H9 (cell line): ENCODE measurements at regions not wholly inside any gene's neighbourhood (a gene's known extent, or its start where the extent isn't known, plus 50 kb on each side); places are given as distances from the start of the nearest gene placed in this dataset.
"Not testable (repeated sequence)": the region's sequence is repeated elsewhere in the genome, so short reads cannot be mapped to it uniquely, and the experiment has no call there.

Experiments used
- DNase-seq: peaks from one replicate; pipeline ENCODE4 v3.0.0-alpha.2; 2017
- H2AFZ ChIP-seq: one replicate; pipeline ENCODE4 v1.6.1; 2013; ENCODE audit warnings: mild to moderate bottlenecking, low read length, control low read depth, moderate library complexity
- H2AK5ac ChIP-seq: 2 replicates; pipeline ENCODE4 v1.6.1; 2013; ENCODE audit warnings: low read length, control low read depth, mixed read lengths; ENCODE audit not compliant: insufficient read length
- H2BK120ac ChIP-seq: one replicate; pipeline ENCODE4 v1.6.1; 2013; ENCODE audit warnings: low read depth, mild to moderate bottlenecking, low read length, control low read depth, inconsistent platforms; ENCODE audit not compliant: poor library complexity, severe bottlenecking
- H2BK12ac ChIP-seq: 2 replicates; pipeline ENCODE4 v1.6.1; 2013; ENCODE audit warnings: low read length, control low read depth, mixed read lengths, low read depth; ENCODE audit not compliant: insufficient read length
- H2BK15ac ChIP-seq: 2 replicates; pipeline ENCODE4 v1.6.1; 2013; ENCODE audit warnings: low read depth, low read length, control low read depth
- H2BK20ac ChIP-seq: one replicate; pipeline ENCODE4 v1.6.1; 2013; ENCODE audit warnings: low read depth, mild to moderate bottlenecking, low read length, control low read depth, inconsistent platforms; ENCODE audit not compliant: poor library complexity, severe bottlenecking
- H2BK5ac ChIP-seq: 2 replicates; pipeline ENCODE4 v1.6.1; 2013; ENCODE audit warnings: low read length, control low read depth, mixed read lengths; ENCODE audit not compliant: insufficient read length
- H3K14ac ChIP-seq: 2 replicates; pipeline ENCODE4 v1.6.1; 2013; ENCODE audit warnings: low read length, control low read depth; ENCODE audit not compliant: insufficient read depth
- H3K18ac ChIP-seq: 2 replicates; pipeline ENCODE4 v1.6.1; 2013; ENCODE audit warnings: low read depth, mild to moderate bottlenecking, mixed read lengths, low read length, control low read depth; ENCODE audit not compliant: insufficient read length
- H3K23ac ChIP-seq: 2 replicates; pipeline ENCODE4 v1.6.1; 2013; ENCODE audit warnings: low read length, control low read depth, mixed read lengths, low read depth; ENCODE audit not compliant: insufficient read length
- H3K23me2 ChIP-seq: 2 replicates; pipeline ENCODE4 v1.6.1; 2013; ENCODE audit warnings: low read depth, mild to moderate bottlenecking, mixed read lengths, low read length, control low read depth; ENCODE audit not compliant: insufficient read length, poor library complexity, severe bottlenecking
- H3K27ac ChIP-seq: 2 replicates; pipeline ENCODE4 v1.5.1; 2013; ENCODE audit warnings: low read length, control low read depth, mixed read lengths, low read depth; ENCODE audit not compliant: insufficient read length
- H3K27me3 ChIP-seq: 2 replicates; pipeline ENCODE4 v1.6.1; 2013; ENCODE audit warnings: low read length, control low read depth, inconsistent platforms; ENCODE audit not compliant: insufficient read depth
- H3K4ac ChIP-seq: 2 replicates; pipeline ENCODE4 v1.6.1; 2013; ENCODE audit warnings: low read depth, mild to moderate bottlenecking, control low read depth, inconsistent platforms, low read length, moderate library complexity
- H3K4me1 ChIP-seq: 2 replicates; pipeline ENCODE4 v1.6.1; 2013; ENCODE audit warnings: low read length, control low read depth, inconsistent platforms; ENCODE audit not compliant: insufficient read depth
- H3K4me2 ChIP-seq: 2 replicates; pipeline ENCODE4 v1.6.1; 2013; ENCODE audit warnings: low read length, control low read depth, mixed read lengths; ENCODE audit not compliant: insufficient read length, insufficient read depth
- H3K56ac ChIP-seq: 2 replicates; pipeline ENCODE4 v1.6.1; 2013; ENCODE audit warnings: low read depth, mild to moderate bottlenecking, mixed read lengths, low read length, control low read depth; ENCODE audit not compliant: insufficient read length
- H3K79me1 ChIP-seq: 2 replicates; pipeline ENCODE4 v1.6.1; 2013; ENCODE audit warnings: low read depth, mild to moderate bottlenecking, moderate library complexity, low read length, control low read depth, inconsistent platforms; ENCODE audit not compliant: insufficient read depth, poor library complexity, severe bottlenecking
- H3K79me2 ChIP-seq: 2 replicates; pipeline ENCODE4 v1.6.1; 2013; ENCODE audit warnings: low read length, control low read depth, inconsistent platforms; ENCODE audit not compliant: insufficient read depth
- H3K9ac ChIP-seq: 2 replicates; pipeline ENCODE4 v1.6.1; 2013; ENCODE audit warnings: low read length, control low read depth, mixed read lengths; ENCODE audit not compliant: insufficient read length; ENCODE audit errors: extremely low read depth
- H3K9me3 ChIP-seq: one replicate; pipeline ENCODE4 v1.6.1; 2013; ENCODE audit warnings: low read depth, low read length, inconsistent platforms; ENCODE audit not compliant: control insufficient read depth
- H3T11ph ChIP-seq: one replicate; pipeline ENCODE4 v1.6.1; 2013; ENCODE audit warnings: mild to moderate bottlenecking, low read length, control low read depth, inconsistent platforms
- H4K20me1 ChIP-seq: one replicate; pipeline ENCODE4 v1.6.1; 2013; ENCODE audit not compliant: control insufficient read depth, insufficient read length, insufficient read depth
- H4K5ac ChIP-seq: 2 replicates; pipeline ENCODE4 v1.6.1; 2013; ENCODE audit warnings: low read depth, mild to moderate bottlenecking, mixed read lengths, low read length, control low read depth; ENCODE audit not compliant: insufficient read length
- H4K8ac ChIP-seq: replicated peaks from 2 replicates; pipeline ENCODE4 v1.6.1; 2013; ENCODE audit warnings: low read length, control low read depth, mixed read lengths, low read depth; ENCODE audit not compliant: insufficient read length
- H4K91ac ChIP-seq: 2 replicates; pipeline ENCODE4 v1.6.1; 2013; ENCODE audit warnings: low read depth, mild to moderate bottlenecking, moderate library complexity, mixed read lengths, low read length, control low read depth; ENCODE audit not compliant: insufficient read length
- H3K27ac Mint-ChIP-seq, 3 experiments: 2 replicates in 2 of 3; 3 replicates in 1 of 3; pipeline ENCODE4 v1.8.0; 2020 to 2021; ENCODE audit warnings: mixed read lengths in 3 of 3, mild to moderate bottlenecking in 1 of 3, moderate library complexity in 1 of 3
- H3K27me3 Mint-ChIP-seq: 2 replicates; pipeline ENCODE4 v1.8.0; 2021; ENCODE audit warnings: low read depth, mild to moderate bottlenecking, moderate library complexity, mixed read lengths
- H3K36me3 Mint-ChIP-seq, 3 experiments: 2 replicates in 2 of 3; 3 replicates in 1 of 3; pipeline ENCODE4 v1.8.0; 2020 to 2021; ENCODE audit warnings: low read depth in 3 of 3, mixed read lengths in 3 of 3; ENCODE audit not compliant: insufficient read depth in 1 of 3
- H3K4me1 Mint-ChIP-seq, 2 experiments: 2 replicates each; pipeline ENCODE4 v1.8.0; 2020; ENCODE audit warnings: mixed read lengths in 2 of 2
- H3K4me3 Mint-ChIP-seq, 2 experiments: 2 replicates in 1 of 2; 3 replicates in 1 of 2; pipeline ENCODE4 v1.8.0; 2020 to 2021; ENCODE audit warnings: mild to moderate bottlenecking in 2 of 2, mixed read lengths in 2 of 2, moderate library complexity in 1 of 2
- H3K9me3 Mint-ChIP-seq, 2 experiments: 2 replicates in 1 of 2; 3 replicates in 1 of 2; pipeline ENCODE4 v1.8.0; 2020; ENCODE audit warnings: mild to moderate bottlenecking in 2 of 2, mixed read lengths in 2 of 2, moderate library complexity in 1 of 2
- WGBS: extraction: QIAGEN DNeasy Blood & Tissue Kit; methylation state at CpG from one replicate; pipeline ENCODE4 v1.1.7; 2013; ENCODE audit warnings: missing lambda C conversion rate, low lambda C conversion rate, mixed read lengths; ENCODE audit not compliant: insufficient read length; ENCODE audit errors: extremely low coverage; 5-methylcytosine and 5-hydroxymethylcytosine counted together
- TF ChIP-seq, protein P1 (sequence below): fragments of 200-600 bp; sonication (generic); conservative IDR thresholded peaks from 3 replicates; pipeline ENCODE4 v1.8.0; 2021; ENCODE audit warnings: antibody characterized with exemption, mild to moderate bottlenecking

GRCh38 chr4:188437535-188437934 lies 298.3 kb downstream of the TRIML1 start:
- Mint-ChIP-seq H3K4me3 (no peak overlapping the region), H3K4me1 (peaks cover 28% of the 10 kb centered on the region in 2 experiments), H3K27me3 (no peaks in the 10 kb centered on the region), H3K9me3 (no peaks in the 10 kb centered on the region), H3K36me3 (peaks cover 0 to 2% (median 0%) of the 10 kb centered on the region in 3 experiments; a peak in 2 of 7 replicates), H3K27ac (no peak overlapping the region)
- Histone ChIP-seq H3K4ac (no peak overlapping the region), H3K27ac (no peak overlapping the region), H2AFZ (no peak overlapping the region), H2BK120ac (no peak overlapping the region), H3K4me2 (no peak overlapping the region), H3K23me2 (no peaks in the 10 kb centered on the region), H2BK5ac (no peak overlapping the region), H3K56ac (no peak overlapping the region), H3K4me1 (peaks cover 3% of the 10 kb centered on the region; the same call in 1 of the 2 replicates), H4K8ac (no peak overlapping the region), H2BK15ac (no peak overlapping the region), H2BK20ac (no peak overlapping the region), H3K14ac (no peak overlapping the region), H3K23ac (no peak overlapping the region), H4K20me1 (no peaks in the 10 kb centered on the region), H3K9me3 (no peaks in the 10 kb centered on the region), H3K79me1 (no peaks in the 10 kb centered on the region), H3K18ac (no peak overlapping the region), H3K9ac (no peak overlapping the region), H2AK5ac (no peak overlapping the region), H4K91ac (no peak overlapping the region), H4K5ac (no peak overlapping the region), H3K27me3 (no peaks in the 10 kb centered on the region), H2BK12ac (peak overlapping the region; percentile 8), H3K79me2 (no peaks in the 10 kb centered on the region), H3T11ph (no peak overlapping the region)
- no CpG with 5 or more reads among the region's 5 CpGs for WGBS
- TF ChIP-seq, protein P1, sequence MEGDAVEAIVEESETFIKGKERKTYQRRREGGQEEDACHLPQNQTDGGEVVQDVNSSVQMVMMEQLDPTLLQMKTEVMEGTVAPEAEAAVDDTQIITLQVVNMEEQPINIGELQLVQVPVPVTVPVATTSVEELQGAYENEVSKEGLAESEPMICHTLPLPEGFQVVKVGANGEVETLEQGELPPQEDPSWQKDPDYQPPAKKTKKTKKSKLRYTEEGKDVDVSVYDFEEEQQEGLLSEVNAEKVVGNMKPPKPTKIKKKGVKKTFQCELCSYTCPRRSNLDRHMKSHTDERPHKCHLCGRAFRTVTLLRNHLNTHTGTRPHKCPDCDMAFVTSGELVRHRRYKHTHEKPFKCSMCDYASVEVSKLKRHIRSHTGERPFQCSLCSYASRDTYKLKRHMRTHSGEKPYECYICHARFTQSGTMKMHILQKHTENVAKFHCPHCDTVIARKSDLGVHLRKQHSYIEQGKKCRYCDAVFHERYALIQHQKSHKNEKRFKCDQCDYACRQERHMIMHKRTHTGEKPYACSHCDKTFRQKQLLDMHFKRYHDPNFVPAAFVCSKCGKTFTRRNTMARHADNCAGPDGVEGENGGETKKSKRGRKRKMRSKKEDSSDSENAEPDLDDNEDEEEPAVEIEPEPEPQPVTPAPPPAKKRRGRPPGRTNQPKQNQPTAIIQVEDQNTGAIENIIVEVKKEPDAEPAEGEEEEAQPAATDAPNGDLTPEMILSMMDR: no peak
- no peak for DNase-seq

DNA sequence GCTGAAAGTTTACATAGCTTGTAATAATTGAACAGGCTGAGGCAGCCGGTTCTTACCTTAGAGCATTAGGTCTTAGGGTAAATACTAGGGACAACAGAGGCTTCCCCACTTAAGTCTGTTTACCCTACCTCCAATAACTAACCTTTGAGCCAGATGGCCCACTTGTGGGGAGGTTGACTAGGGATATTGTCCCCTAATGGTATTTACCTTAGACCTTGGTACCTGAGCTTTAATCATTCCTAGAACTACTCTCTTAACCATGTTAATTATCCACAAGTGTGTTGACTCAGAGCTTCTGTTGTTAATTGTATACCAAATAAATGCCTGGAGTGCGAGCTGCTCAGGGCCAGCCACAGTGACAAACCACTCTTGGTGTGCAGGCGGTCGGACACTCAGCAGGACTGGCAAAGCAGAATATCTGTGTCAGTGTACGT lies 299.2 kb downstream of the TRIML1 start:
- H3K9ac ChIP-seq, H2BK15ac ChIP-seq, H3K36me3 Mint-ChIP-seq, H2AFZ ChIP-seq, H2BK120ac ChIP-seq, H4K91ac ChIP-seq, H2AK5ac ChIP-seq, H3K23ac ChIP-seq, H3K4me2 ChIP-seq, H3K79me2 ChIP-seq, DNase-seq, H3K9me3 ChIP-seq, H3K23me2 ChIP-seq, H3T11ph ChIP-seq, H3K27me3 Mint-ChIP-seq, H2BK12ac ChIP-seq, H3K27ac ChIP-seq, H3K18ac ChIP-seq, H4K5ac ChIP-seq, H3K79me1 ChIP-seq, H3K14ac ChIP-seq, H3K4me1 ChIP-seq, H3K4ac ChIP-seq, H2BK5ac ChIP-seq, H3K56ac ChIP-seq, H3K9me3 Mint-ChIP-seq, H4K8ac ChIP-seq, H3K4me3 Mint-ChIP-seq, H3K27ac Mint-ChIP-seq, H4K20me1 ChIP-seq, H2BK20ac ChIP-seq, H3K27me3 ChIP-seq: not testable (repeated sequence)
- no CpG with 5 or more reads among the region's 5 CpGs for WGBS
- H3K4me1 Mint-ChIP-seq: peaks cover 27 to 28% of the 10 kb centered on the region in 2 experiments
